Neural cell (in vitro differentiated cells): ENCODE measurements at regions not wholly inside any gene's neighbourhood (a gene's known extent, or its start where the extent isn't known, plus 50 kb on each side); places are given as distances from the start of the nearest gene placed in this dataset.
"Not testable (repeated sequence)": the region's sequence is repeated elsewhere in the genome, so short reads cannot be mapped to it uniquely, and the experiment has no call there.

ENCODE experiments used
- H2AFZ ChIP-seq: fragments of 200-600, 300-800 bp; sonication (generic), shearing (Covaris generic); 2 replicates; pipeline ENCODE4 v1.6.0; 2014; ENCODE audit warnings: low read depth, mild to moderate bottlenecking, antibody characterized with exemption, low read length, moderate library complexity
- H3F3A ChIP-seq: fragments of 200-600 bp; shearing (Covaris generic); 2 replicates; pipeline ENCODE4 v1.6.1; 2016; ENCODE audit warnings: mild to moderate bottlenecking, moderate library complexity, mixed read lengths, antibody characterized with exemption, low read length; ENCODE audit not compliant: insufficient read depth, poor library complexity, severe bottlenecking
- H3K27ac ChIP-seq: fragments of 200-600, 300-800 bp; sonication (generic), shearing (Covaris generic); 2 replicates; pipeline ENCODE4 v1.5.1; 2014; ENCODE audit warnings: mild to moderate bottlenecking, low read length, moderate library complexity
- H3K27me3 ChIP-seq: fragments of 300-800, 200-600 bp; sonication (generic), shearing (Covaris generic); 2 replicates; pipeline ENCODE4 v1.6.0; 2014; ENCODE audit warnings: mild to moderate bottlenecking, low read depth, low read length, moderate library complexity; ENCODE audit not compliant: insufficient read depth
- H3K36me3 ChIP-seq: fragments of 300-800, 200-600 bp; sonication (generic), shearing (Covaris generic); 2 replicates; pipeline ENCODE4 v1.5.1; 2014; ENCODE audit warnings: mild to moderate bottlenecking, antibody characterized with exemption, low read length, moderate library complexity; ENCODE audit not compliant: insufficient read depth
- H3K4me2 ChIP-seq: fragments of 300-800, 200-600 bp; sonication (generic), shearing (Covaris generic); 2 replicates; pipeline ENCODE4 v1.6.0; 2014; ENCODE audit warnings: mild to moderate bottlenecking, low read length
- H3K4me3 ChIP-seq: fragments of 300-800, 200-600 bp; sonication (generic), shearing (Covaris generic); 2 replicates; pipeline ENCODE4 v1.5.1; 2014; ENCODE audit warnings: mild to moderate bottlenecking, low read length, moderate library complexity
- H3K79me2 ChIP-seq: fragments of 200-600 bp; shearing (Covaris generic); replicated peaks from 2 replicates; pipeline ENCODE4 v1.6.0; 2014; ENCODE audit warnings: mild to moderate bottlenecking, low read length, moderate library complexity; ENCODE audit not compliant: insufficient read depth
- H3K9ac ChIP-seq: fragments of 300-800, 200-600 bp; sonication (generic), shearing (Covaris generic); 2 replicates; pipeline ENCODE4 v1.6.1; 2016; ENCODE audit warnings: mild to moderate bottlenecking, low read length, mixed read lengths
- H3K9me2 ChIP-seq: fragments of 200-600 bp; shearing (Covaris generic); 2 replicates; pipeline ENCODE4 v1.6.1; 2016; ENCODE audit warnings: mild to moderate bottlenecking, low read length, mixed read lengths; ENCODE audit not compliant: insufficient read depth
- H3K9me3 ChIP-seq: fragments of 200-600, 300-800 bp; sonication (generic), shearing (Covaris generic); 2 replicates; pipeline ENCODE4 v1.6.1; 2016; ENCODE audit warnings: mild to moderate bottlenecking, mixed run types, low read length, moderate library complexity, mixed read lengths
- H4K20me1 ChIP-seq: fragments of 200-600 bp; shearing (Covaris generic); 2 replicates; pipeline ENCODE4 v1.6.1; 2016; ENCODE audit warnings: mild to moderate bottlenecking, mixed run types; ENCODE audit not compliant: insufficient read depth
- CTCF ChIP-seq: fragments of 450-650 bp; IDR thresholded peaks from 2 replicates; pipeline ENCODE4 v1.5.1; 2014; ENCODE audit warnings: antibody characterized with exemption, mild to moderate bottlenecking, moderate library complexity; ENCODE audit not compliant: poor library complexity, severe bottlenecking
- EP300 ChIP-seq: fragments of 450-650 bp; conservative IDR thresholded peaks from 2 replicates; pipeline ENCODE4 v1.6.1; 2014; ENCODE audit warnings: antibody characterized with exemption, mild to moderate bottlenecking, moderate library complexity; ENCODE audit not compliant: poor library complexity, severe bottlenecking
- EZH2 ChIP-seq: fragments of 200-600, 300-800 bp; shearing (Covaris generic), sonication (generic); IDR thresholded peaks from 2 replicates; pipeline ENCODE4 v1.6.1; 2014; ENCODE audit warnings: antibody characterized with exemption, low read length, borderline replicate concordance, mild to moderate bottlenecking; ENCODE audit not compliant: insufficient read depth, poor library complexity, severe bottlenecking
- MXI1 ChIP-seq: fragments of 450-650 bp; conservative IDR thresholded peaks from 2 replicates; pipeline ENCODE4 v1.6.1; 2014; ENCODE audit warnings: antibody characterized with exemption, mild to moderate bottlenecking; ENCODE audit not compliant: poor library complexity, severe bottlenecking
- POLR2AphosphoS5 ChIP-seq: IDR thresholded peaks from 2 replicates; pipeline ENCODE4 v1.6.1; 2012
- RAD21 ChIP-seq: fragments of 450-650 bp; conservative IDR thresholded peaks from 2 replicates; pipeline ENCODE4 v1.6.1; 2014; ENCODE audit warnings: antibody characterized with exemption, mild to moderate bottlenecking, moderate library complexity
- REST ChIP-seq: IDR thresholded peaks from 2 replicates; pipeline ENCODE4 v1.6.1; 2012; ENCODE audit warnings: borderline replicate concordance
- SMC3 ChIP-seq: fragments of 450-650 bp; conservative IDR thresholded peaks from 2 replicates; pipeline ENCODE4 v1.6.1; 2014; ENCODE audit warnings: antibody characterized with exemption, mild to moderate bottlenecking, moderate library complexity; ENCODE audit not compliant: poor library complexity
- TAF1 ChIP-seq: IDR thresholded peaks from 2 replicates; pipeline ENCODE4 v1.6.1; 2012; ENCODE audit warnings: low read depth

GRCh38 chr1:182328591-182328990, 63.0 kb downstream of the GLUL start:
- Histone ChIP-seq H3K4me2 (no peak overlapping the region), H3K27ac (no peak overlapping the region), H3K27me3 (no peaks in the 10 kb centered on the region), H2AFZ (no peak overlapping the region), H3K4me3 (no peak overlapping the region), H3K9ac (no peak overlapping the region), H3F3A (no peaks in the 10 kb centered on the region), H3K36me3 (no peaks in the 10 kb centered on the region), H3K79me2 (no peaks in the 10 kb centered on the region), H3K9me2 (no peaks in the 10 kb centered on the region), H3K9me3 (no peaks in the 10 kb centered on the region), H4K20me1 (no peaks in the 10 kb centered on the region)
- TF ChIP-seq EP300 (no peak), EZH2 (no peak), CTCF (no peak), TAF1 (no peak), REST (no peak), MXI1 (no peak), RAD21 (no peak), POLR2AphosphoS5 (no peak), SMC3 (no peak)

- Histone ChIP-seq H3K79me2 (no peaks in the 10 kb centered on the region), H3K9me2 (no peaks in the 10 kb centered on the region), H3K4me3 (no peak overlapping the region), H4K20me1 (no peaks in the 10 kb centered on the region), H3K27me3 (no peaks in the 10 kb centered on the region), H2AFZ (no peak overlapping the region), H3K9ac (no peak overlapping the region), H3F3A (no peaks in the 10 kb centered on the region), H3K4me2 (no peak overlapping the region), H3K9me3 (no peaks in the 10 kb centered on the region), H3K27ac (no peak overlapping the region), H3K36me3 (no peaks in the 10 kb centered on the region)
- TF ChIP-seq REST (no peak), TAF1 (no peak), MXI1 (no peak), EP300 (no peak), POLR2AphosphoS5 (no peak), EZH2 (no peak), SMC3 (no peak), CTCF (no peak), RAD21 (no peak)
These were observed 66.3 kb downstream of the GLUL start for GRCh38 chr1:182325339-182325738.

- not testable (repeated sequence) for H3K27me3 ChIP-seq, H3K9me2 ChIP-seq, H3K27ac ChIP-seq, H3K79me2 ChIP-seq, H3K9me3 ChIP-seq, H3F3A ChIP-seq, H2AFZ ChIP-seq, H3K36me3 ChIP-seq, H3K4me3 ChIP-seq, H3K9ac ChIP-seq, H4K20me1 ChIP-seq, H3K4me2 ChIP-seq
These were observed 70.1 kb downstream of the GLUL start for GRCh38 chr1:182321532-182321931.
